NT2/D1 (cell line): ENCODE measurements at regions not wholly inside any gene's neighbourhood (a gene's known extent, or its start where the extent isn't known, plus 50 kb on each side); places are given as distances from the start of the nearest gene placed in this dataset.

Source experiments
- DNase-seq: peaks from one replicate; pipeline ENCODE4 v3.0.0-alpha.2; 2011; ENCODE audit warnings: low read depth, low spot score
- H3K27me3 ChIP-seq: 2 replicates; pipeline ENCODE4 v1.6.0; 2011; ENCODE audit warnings: mild to moderate bottlenecking; ENCODE audit not compliant: insufficient read length, insufficient read depth
- H3K36me3 ChIP-seq: 2 replicates; pipeline ENCODE4 v1.6.1; 2011; ENCODE audit warnings: mild to moderate bottlenecking, low read length, mixed read lengths; ENCODE audit not compliant: insufficient read depth, insufficient read length
- H3K4me1 ChIP-seq: 2 replicates; pipeline ENCODE4 v1.5.1; 2011; ENCODE audit not compliant: insufficient read depth, insufficient read length
- H3K4me3 ChIP-seq: 2 replicates; pipeline ENCODE4 v1.5.1; 2011; ENCODE audit warnings: low read depth; ENCODE audit not compliant: insufficient read length
- H3K9ac ChIP-seq: 2 replicates; pipeline ENCODE4 v1.6.0; 2011; ENCODE audit warnings: low read depth; ENCODE audit not compliant: insufficient read length
- H3K9me3 ChIP-seq: 2 replicates; pipeline ENCODE4 v1.5.1; 2011; ENCODE audit warnings: mild to moderate bottlenecking, low read length; ENCODE audit not compliant: insufficient read depth
- SUZ12 ChIP-seq: IDR thresholded peaks from 2 replicates; pipeline ENCODE4 v1.6.1; 2011; ENCODE audit not compliant: insufficient read length, insufficient read depth; ENCODE audit errors: extremely low read depth
- YY1 ChIP-seq: IDR thresholded peaks from 2 replicates; pipeline ENCODE4 v1.6.1; 2011; ENCODE audit not compliant: insufficient read length, insufficient read depth
- ZNF274 ChIP-seq: IDR thresholded peaks from 2 replicates; pipeline ENCODE4 v1.6.1; 2011; ENCODE audit warnings: mild to moderate bottlenecking, low read depth, low read length

DNA sequence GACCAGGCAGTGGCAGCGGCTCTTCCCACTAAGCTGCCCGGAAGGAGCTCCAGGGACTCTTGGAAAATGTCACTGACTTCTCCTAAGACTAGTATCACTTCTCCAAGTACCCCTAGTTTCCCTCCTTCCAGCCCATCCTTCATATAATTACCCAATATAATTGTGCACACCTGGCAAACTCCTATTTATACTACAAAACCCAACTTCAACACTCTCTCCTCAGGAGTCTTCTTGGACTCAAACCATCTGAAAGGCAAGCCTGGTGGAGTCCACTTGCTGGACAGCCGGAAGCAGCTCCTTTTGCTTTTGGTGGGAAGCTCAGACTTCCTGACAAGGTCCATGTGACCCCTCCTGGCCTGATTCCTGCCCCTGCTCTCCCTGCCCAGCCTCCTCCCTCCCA lies 955.9 kb downstream of the TBC1D22A start:
- H3K9me3 ChIP-seq, result no peaks in the 10 kb centered on the region
- no peak overlapping the region for H3K9ac ChIP-seq
- H3K36me3 ChIP-seq, result no peaks in the 10 kb centered on the region
- peaks cover 7% of the 10 kb centered on the region for H3K4me1 ChIP-seq
- TF ChIP-seq SUZ12 (no peak), ZNF274 (no peak)
- no peak for DNase-seq
- no peak overlapping the region for H3K4me3 ChIP-seq
- no peaks in the 10 kb centered on the region for H3K27me3 ChIP-seq

DNA sequence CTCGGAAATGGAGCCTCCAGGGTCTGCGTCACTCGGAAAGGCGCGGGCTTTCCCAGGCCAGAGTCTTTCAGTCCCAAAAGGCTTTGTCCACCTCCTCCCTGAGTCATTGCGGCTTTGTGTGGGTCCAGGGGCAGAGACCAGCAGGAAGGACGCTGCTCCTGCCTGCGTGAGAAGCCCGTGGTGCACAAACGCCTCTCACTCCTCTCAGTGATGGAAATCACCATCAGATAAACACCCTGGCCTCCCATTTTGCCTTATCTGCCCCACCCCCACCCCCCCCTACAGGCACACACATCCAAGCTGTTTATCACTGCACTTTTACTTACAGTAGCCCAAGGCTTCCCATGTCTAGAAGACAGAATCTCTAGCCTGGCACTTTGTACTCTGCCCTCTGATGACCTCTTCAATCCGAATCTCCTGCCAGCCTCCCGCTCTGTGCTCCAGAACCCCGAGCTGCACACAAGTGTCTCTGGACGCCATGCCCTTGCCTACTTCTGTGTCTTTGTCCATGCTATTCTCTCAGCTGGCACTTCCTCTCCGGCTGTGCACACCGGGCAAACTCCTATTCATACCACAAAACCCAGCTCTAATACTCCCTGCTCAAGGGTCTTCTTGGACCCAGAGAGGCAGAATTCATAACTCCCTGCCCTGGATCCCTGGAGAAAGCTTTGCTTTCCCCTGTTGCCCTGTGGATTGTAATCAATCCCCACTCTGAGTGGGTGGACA lies 954.6 kb downstream of the TBC1D22A start:
- H3K9me3 ChIP-seq, result no peaks in the 10 kb centered on the region
- no peak for TF ChIP-seq ZNF274
- TF ChIP-seq SUZ12, result no peak
- TF ChIP-seq YY1, result no peak
- no peak for DNase-seq
- no peaks in the 10 kb centered on the region for H3K27me3 ChIP-seq
- no peaks in the 10 kb centered on the region for H3K36me3 ChIP-seq
- peaks cover 7% of the 10 kb centered on the region for H3K4me1 ChIP-seq
- no peak overlapping the region for H3K9ac ChIP-seq
- no peak overlapping the region for H3K4me3 ChIP-seq

DNA sequence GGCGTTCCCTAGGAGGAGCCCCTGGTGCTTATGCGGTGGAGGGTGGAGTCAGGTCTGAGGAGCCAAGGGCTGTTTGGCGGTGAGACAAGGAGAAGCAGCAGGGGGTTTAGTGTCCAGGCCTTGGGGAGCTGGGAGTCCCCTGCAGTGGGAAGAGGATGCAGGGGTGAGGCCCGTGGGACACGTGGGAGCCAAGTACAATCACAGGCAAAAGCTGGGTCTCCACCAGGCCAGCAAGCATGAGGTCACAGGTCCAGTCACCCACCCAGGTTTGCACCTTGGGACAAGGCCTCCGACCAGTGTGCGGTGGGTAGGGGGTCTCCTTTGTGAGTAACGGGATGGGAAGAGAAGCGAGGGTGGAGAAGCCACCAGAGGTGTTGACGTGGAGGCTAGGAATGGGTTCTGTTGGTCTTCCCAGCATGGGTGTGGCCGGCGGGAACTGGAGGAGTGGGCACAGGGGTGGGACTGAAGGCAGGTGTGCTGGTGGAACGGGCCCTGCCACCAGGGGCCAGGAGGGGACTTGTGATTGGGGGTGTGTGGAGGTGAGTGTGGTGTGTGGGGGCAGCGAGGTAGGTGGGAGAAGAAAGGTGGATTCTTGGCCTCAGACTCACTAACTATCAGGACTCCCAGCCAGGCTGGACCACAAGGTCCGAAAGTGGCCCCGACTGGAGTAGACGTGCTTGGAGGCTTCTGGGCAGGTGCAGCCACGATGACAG lies 953.6 kb downstream of the TBC1D22A start:
- Histone ChIP-seq H3K4me3 (no peak overlapping the region), H3K9me3 (no peaks in the 10 kb centered on the region), H3K27me3 (no peaks in the 10 kb centered on the region), H3K4me1 (peaks cover 7% of the 10 kb centered on the region), H3K9ac (no peak overlapping the region), H3K36me3 (no peaks in the 10 kb centered on the region)
- TF ChIP-seq YY1 (no peak), SUZ12 (no peak), ZNF274 (no peak)
- DNase-seq, result no peak

DNA sequence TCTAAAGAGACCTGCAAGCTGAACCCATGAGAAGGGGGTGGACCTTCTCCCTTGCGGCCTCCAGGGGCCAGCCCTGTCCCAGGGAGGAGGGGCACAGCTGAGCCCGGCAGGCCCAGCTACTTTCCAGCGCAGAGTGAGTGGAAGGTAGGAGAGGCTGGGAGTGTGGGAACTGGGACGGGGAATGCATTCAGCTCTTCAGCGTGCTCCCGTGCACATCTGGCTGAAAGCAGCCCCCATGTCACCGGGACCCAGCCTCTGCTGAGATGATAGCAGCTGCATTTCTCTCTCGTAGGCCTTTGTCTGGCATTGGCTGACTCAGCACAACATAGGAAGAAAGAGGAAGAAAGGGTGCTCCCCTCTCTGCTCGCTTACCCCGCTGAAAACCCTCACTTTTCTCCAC lies 951.5 kb downstream of the TBC1D22A start:
- TF ChIP-seq SUZ12 (no peak), ZNF274 (no peak), YY1 (no peak)
- Histone ChIP-seq H3K4me3 (no peak overlapping the region), H3K9ac (no peak overlapping the region), H3K4me1 (peaks cover 7% of the 10 kb centered on the region), H3K36me3 (no peaks in the 10 kb centered on the region), H3K27me3 (no peaks in the 10 kb centered on the region), H3K9me3 (no peaks in the 10 kb centered on the region)
- DNase-seq, result no peak

DNA sequence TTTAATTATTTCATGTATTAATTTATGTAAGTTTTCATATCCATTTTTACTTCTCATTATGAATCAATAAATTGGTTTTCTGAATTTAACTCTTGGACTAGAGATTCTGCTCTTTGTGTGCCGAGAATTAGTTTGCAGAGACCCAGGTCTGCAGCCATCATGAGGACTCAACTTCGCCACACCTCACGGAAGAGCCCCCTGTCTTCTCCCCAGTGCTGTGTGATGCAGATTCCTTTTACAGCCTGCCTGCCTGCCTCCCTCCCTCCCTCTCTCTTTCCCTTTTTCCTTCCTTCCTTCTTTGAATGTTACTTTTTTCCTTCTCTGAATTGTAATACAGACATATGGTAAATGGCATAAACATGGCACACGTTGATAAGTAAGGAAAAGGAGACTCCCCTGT lies 947.7 kb downstream of the TBC1D22A start:
- DNase-seq, result no peak
- Histone ChIP-seq H3K9ac (no peak overlapping the region), H3K4me3 (no peak overlapping the region), H3K9me3 (no peaks in the 10 kb centered on the region), H3K27me3 (no peaks in the 10 kb centered on the region), H3K4me1 (no peaks in the 10 kb centered on the region), H3K36me3 (no peaks in the 10 kb centered on the region)
- TF ChIP-seq YY1 (no peak), ZNF274 (no peak), SUZ12 (no peak)

DNA sequence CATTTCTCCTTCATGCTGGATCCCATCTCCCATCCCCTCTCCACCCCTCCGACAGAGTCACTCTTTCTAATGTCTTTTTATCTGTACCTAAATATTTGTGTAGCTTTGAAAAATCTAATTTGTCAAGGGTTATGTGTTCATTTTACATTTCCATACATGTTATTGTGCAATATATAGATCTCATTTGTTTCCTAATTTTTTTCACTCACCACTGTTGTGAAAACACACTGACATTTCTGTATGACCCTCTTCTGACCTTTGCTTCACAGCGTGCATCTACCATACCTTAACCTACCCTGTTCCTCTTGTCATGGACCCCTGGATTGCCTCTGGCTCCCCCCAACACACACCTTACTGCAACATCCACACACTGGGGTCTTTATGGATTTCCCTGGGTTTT lies 942.9 kb downstream of the TBC1D22A start:
- Histone ChIP-seq H3K4me3 (no peak overlapping the region), H3K9ac (no peak overlapping the region), H3K4me1 (no peaks in the 10 kb centered on the region), H3K9me3 (no peaks in the 10 kb centered on the region), H3K36me3 (no peaks in the 10 kb centered on the region), H3K27me3 (no peaks in the 10 kb centered on the region)
- TF ChIP-seq ZNF274, result no peak
- no peak for TF ChIP-seq YY1
- TF ChIP-seq SUZ12, result no peak
- no peak for DNase-seq

DNA sequence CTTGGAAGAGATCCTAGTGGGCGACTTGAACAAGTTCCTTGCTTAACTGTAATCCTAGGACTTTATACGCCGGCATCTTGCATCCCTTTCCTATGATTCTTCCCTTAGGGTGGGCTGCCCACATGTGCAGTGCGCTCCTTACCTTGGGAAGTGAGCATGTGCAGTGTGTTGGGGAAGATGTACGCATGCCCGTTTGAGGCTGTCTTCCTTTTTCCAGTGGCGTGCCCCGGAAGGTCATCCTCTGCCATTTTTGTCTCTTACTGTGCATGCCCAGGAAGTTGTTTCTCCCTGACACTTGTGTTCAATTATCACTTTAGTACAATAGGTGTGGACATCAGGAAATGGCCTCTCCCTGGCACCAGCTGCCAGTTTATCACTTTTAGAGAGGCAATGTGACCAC lies 936.5 kb downstream of the TBC1D22A start:
- DNase-seq, result no peak
- Histone ChIP-seq H3K9me3 (no peaks in the 10 kb centered on the region), H3K36me3 (no peaks in the 10 kb centered on the region), H3K9ac (no peak overlapping the region), H3K27me3 (no peaks in the 10 kb centered on the region), H3K4me3 (no peak overlapping the region), H3K4me1 (no peaks in the 10 kb centered on the region)
- no peak for TF ChIP-seq SUZ12
- no peak for TF ChIP-seq ZNF274
- no peak for TF ChIP-seq YY1
